GM12864 (cell line): ENCODE measurements at regions not wholly inside any gene's neighbourhood (a gene's known extent, or its start where the extent isn't known, plus 50 kb on each side); places are given as distances from the start of the nearest gene placed in this dataset.
"Not testable (repeated sequence)": the region's sequence is repeated elsewhere in the genome, so short reads cannot be mapped to it uniquely, and the experiment has no call there.

Experiments used
- DNase-seq: peaks from one replicate; pipeline ENCODE4 v3.0.0-alpha.2; 2011; ENCODE audit warnings: low read depth
- H3K4me3 ChIP-seq: 2 replicates; pipeline ENCODE4 v1.5.1; 2011; ENCODE audit warnings: mild to moderate bottlenecking, low read depth, low read length, control low read depth
- TF ChIP-seq, protein P1 (sequence below): IDR thresholded peaks from 2 replicates; pipeline ENCODE4 v1.5.1; 2011; ENCODE audit warnings: low read depth, mild to moderate bottlenecking, moderate library complexity, low read length, control low read depth, inconsistent platforms; ENCODE audit errors: missing control alignments

DNA sequence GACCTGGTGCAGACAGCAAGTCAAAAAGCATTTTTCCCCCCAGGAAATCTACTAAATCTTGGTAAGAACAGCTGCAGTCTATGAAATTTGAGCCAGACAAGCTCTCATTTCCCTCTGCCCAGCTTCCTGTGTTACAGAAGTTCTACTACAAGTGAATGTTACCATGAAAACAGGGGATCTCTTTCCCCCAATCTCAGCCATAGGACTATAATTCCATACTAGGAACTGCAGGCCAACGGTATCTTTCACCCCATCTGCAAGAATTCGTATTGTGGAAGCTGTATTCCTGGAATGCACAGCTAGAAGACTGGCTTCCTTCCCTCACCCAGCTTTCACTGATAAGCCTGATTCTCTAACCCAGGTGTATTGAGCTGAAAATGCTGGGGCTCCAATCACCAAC is 1655.4 kb downstream of the BRINP3 start:
- H3K4me3 ChIP-seq, result no peak overlapping the region
- no peak for DNase-seq
- TF ChIP-seq, protein P1, sequence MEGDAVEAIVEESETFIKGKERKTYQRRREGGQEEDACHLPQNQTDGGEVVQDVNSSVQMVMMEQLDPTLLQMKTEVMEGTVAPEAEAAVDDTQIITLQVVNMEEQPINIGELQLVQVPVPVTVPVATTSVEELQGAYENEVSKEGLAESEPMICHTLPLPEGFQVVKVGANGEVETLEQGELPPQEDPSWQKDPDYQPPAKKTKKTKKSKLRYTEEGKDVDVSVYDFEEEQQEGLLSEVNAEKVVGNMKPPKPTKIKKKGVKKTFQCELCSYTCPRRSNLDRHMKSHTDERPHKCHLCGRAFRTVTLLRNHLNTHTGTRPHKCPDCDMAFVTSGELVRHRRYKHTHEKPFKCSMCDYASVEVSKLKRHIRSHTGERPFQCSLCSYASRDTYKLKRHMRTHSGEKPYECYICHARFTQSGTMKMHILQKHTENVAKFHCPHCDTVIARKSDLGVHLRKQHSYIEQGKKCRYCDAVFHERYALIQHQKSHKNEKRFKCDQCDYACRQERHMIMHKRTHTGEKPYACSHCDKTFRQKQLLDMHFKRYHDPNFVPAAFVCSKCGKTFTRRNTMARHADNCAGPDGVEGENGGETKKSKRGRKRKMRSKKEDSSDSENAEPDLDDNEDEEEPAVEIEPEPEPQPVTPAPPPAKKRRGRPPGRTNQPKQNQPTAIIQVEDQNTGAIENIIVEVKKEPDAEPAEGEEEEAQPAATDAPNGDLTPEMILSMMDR, result no peak

GRCh38 chr1:188825471-188825870 is 1652.2 kb downstream of the BRINP3 start:
- TF ChIP-seq, protein P1, result no peak
- no peak overlapping the region for H3K4me3 ChIP-seq
- DNase-seq, result no peak

DNA sequence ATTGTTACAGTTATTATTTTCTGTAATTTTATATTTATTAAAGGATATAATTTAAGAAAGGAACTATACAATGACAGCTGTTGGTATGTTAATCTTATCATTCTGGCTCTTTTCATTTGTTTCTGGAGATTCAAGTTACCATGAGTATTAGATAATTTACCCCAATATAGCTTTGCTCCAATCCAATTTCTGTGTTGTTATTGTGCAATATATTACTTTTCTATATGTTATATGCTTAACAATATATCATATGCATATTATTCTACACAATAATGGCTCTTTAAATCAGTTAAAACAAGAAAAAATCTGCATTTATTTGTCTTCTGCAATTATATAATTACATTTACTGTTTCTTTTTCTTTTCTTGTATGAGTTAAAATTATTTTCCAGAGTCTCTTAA is 1650.9 kb downstream of the BRINP3 start:
- no peak overlapping the region for H3K4me3 ChIP-seq
- DNase-seq, result no peak
- TF ChIP-seq, protein P1, result no peak

GRCh38 chr1:188827400-188827799 is 1650.3 kb downstream of the BRINP3 start:
- TF ChIP-seq, protein P1, result no peak
- H3K4me3 ChIP-seq, result no peak overlapping the region
- DNase-seq, result no peak

GRCh38 chr1:188841111-188841696 is 1636.5 kb downstream of the BRINP3 start:
- DNase-seq, result not testable (repeated sequence)

DNA sequence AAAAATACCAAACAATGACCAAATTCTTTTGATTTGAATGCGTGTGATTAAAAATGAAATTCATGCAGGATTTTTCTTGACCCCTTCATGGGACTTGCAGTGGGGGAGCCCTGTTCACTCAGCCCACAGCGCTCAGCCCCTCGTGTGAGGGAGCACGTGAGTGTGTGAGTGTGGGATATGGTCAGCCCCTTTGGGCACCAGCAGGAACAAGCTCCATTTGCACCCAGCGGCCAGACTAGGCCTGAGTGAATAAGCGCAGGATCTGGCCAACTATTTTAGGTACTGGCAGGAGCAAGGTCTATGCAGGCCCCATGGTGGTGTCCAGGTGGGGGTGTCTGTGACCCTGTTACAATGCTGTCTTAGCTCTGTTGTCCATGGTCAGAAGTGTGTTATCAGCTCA is 1631.2 kb downstream of the BRINP3 start:
- no peak for DNase-seq
- TF ChIP-seq, protein P1, result no peak
- no peak overlapping the region for H3K4me3 ChIP-seq

More at GRCh38 chr1:188841111-188841696, 1636.5 kb downstream of the BRINP3 start:
- H3K4me3 ChIP-seq, result not testable (repeated sequence)

GRCh38 chr1:188857526-188858087 is 1620.1 kb downstream of the BRINP3 start:
- H3K4me3 ChIP-seq, result no peak overlapping the region
- no peak for DNase-seq
- TF ChIP-seq, protein P1, result no peak
